MM.1S (cell line): ENCODE measurements at regions not wholly inside any gene's neighbourhood (a gene's known extent, or its start where the extent isn't known, plus 50 kb on each side); places are given as distances from the start of the nearest gene placed in this dataset.

Experiments used
- DNase-seq: peaks from one replicate; pipeline ENCODE4 v3.0.0-alpha.2; 2015
- H2AFZ ChIP-seq: fragments of 300-600 bp; sonication (generic); 2 replicates; pipeline ENCODE4 v1.6.0; 2016; ENCODE audit warnings: antibody characterized with exemption, low read length
- H3F3A ChIP-seq: fragments of 300-600 bp; sonication (generic); 2 replicates; pipeline ENCODE4 v1.6.1; 2016; ENCODE audit warnings: mild to moderate bottlenecking, antibody characterized with exemption, low read length, moderate library complexity, mixed read lengths; ENCODE audit not compliant: insufficient read depth
- H3K27ac ChIP-seq: fragments of 300-600 bp; sonication (generic); 2 replicates; pipeline ENCODE4 v1.5.1; 2016; ENCODE audit warnings: mild to moderate bottlenecking, low read length
- H3K27me3 ChIP-seq: fragments of 300-600 bp; sonication (generic); replicated peaks from 2 replicates; pipeline ENCODE4 v1.6.0; 2016; ENCODE audit warnings: low read length; ENCODE audit not compliant: insufficient read depth
- H3K36me3 ChIP-seq: fragments of 300-600 bp; sonication (generic); replicated peaks from 2 replicates; pipeline ENCODE4 v1.6.1; 2016; ENCODE audit warnings: mild to moderate bottlenecking, low read length, mixed read lengths; ENCODE audit not compliant: insufficient read depth
- H3K4me1 ChIP-seq: fragments of 300-600 bp; sonication (generic); 2 replicates; pipeline ENCODE4 v1.6.1; 2016; ENCODE audit warnings: low read length, mixed read lengths
- H3K4me2 ChIP-seq: fragments of 300-600 bp; sonication (generic); 2 replicates; pipeline ENCODE4 v1.6.0; 2016; ENCODE audit warnings: low read depth, low read length
- H3K4me3 ChIP-seq: fragments of 300-600 bp; sonication (generic); 2 replicates; pipeline ENCODE4 v1.5.1; 2016; ENCODE audit warnings: low read length, mixed read lengths
- H3K79me2 ChIP-seq: fragments of 300-600 bp; sonication (generic); 2 replicates; pipeline ENCODE4 v1.6.1; 2016; ENCODE audit warnings: mixed run types, low read length, mixed read lengths
- H3K9ac ChIP-seq: fragments of 300-600 bp; sonication (generic); 2 replicates; pipeline ENCODE4 v1.6.1; 2016; ENCODE audit warnings: low read length, mixed read lengths
- H3K9me2 ChIP-seq: fragments of 300-600 bp; sonication (generic); replicated peaks from 2 replicates; pipeline ENCODE4 v1.6.1; 2016; ENCODE audit warnings: mild to moderate bottlenecking, low read length, mixed read lengths; ENCODE audit not compliant: insufficient read depth
- H3K9me3 ChIP-seq: fragments of 300-600 bp; sonication (generic); replicated peaks from 2 replicates; pipeline ENCODE4 v1.6.1; 2016; ENCODE audit warnings: mild to moderate bottlenecking, low read length, mixed read lengths; ENCODE audit not compliant: insufficient read depth
- H4K20me1 ChIP-seq: fragments of 300-600 bp; sonication (generic); 2 replicates; pipeline ENCODE4 v1.6.1; 2016; ENCODE audit warnings: mild to moderate bottlenecking, low read length, moderate library complexity, mixed read lengths; ENCODE audit not compliant: insufficient read depth
- CTCF ChIP-seq: fragments of 300-600 bp; sonication (generic); IDR thresholded peaks from 2 replicates; pipeline ENCODE4 v1.5.1; 2016; ENCODE audit warnings: antibody characterized with exemption, low read length, mixed read lengths
- EZH2 ChIP-seq: fragments of 300-600 bp; sonication (generic); optimal IDR thresholded peaks from 2 replicates; pipeline ENCODE3; 2017; ENCODE audit warnings: low read depth, mild to moderate bottlenecking, antibody characterized with exemption, low read length, mixed read lengths
- EZH2phosphoT487 ChIP-seq: fragments of 300-600 bp; sonication (generic); IDR thresholded peaks from 2 replicates; pipeline ENCODE4 v1.6.1; 2018; ENCODE audit warnings: antibody characterized with exemption, low read length

- Histone ChIP-seq H3K36me3 (no peaks in the 10 kb centered on the region), H3K27ac (no peak overlapping the region), H3K9me3 (no peaks in the 10 kb centered on the region), H3K4me3 (no peak overlapping the region), H3K9ac (no peak overlapping the region), H3K4me2 (no peak overlapping the region), H2AFZ (no peak overlapping the region), H3K27me3 (no peaks in the 10 kb centered on the region), H3K9me2 (no peaks in the 10 kb centered on the region), H3K4me1 (no peaks in the 10 kb centered on the region), H3K79me2 (no peaks in the 10 kb centered on the region), H3F3A (no peaks in the 10 kb centered on the region), H4K20me1 (no peaks in the 10 kb centered on the region)
- DNase-seq, result no peak
- no peak for TF ChIP-seq CTCF
- TF ChIP-seq EZH2phosphoT487, result no peak
- TF ChIP-seq EZH2, result no peak
These were observed 139.5 kb upstream of the GUCY1A2 start for GRCh38 chr11:107157809-107158187.

- H3K4me1 ChIP-seq, result no peaks in the 10 kb centered on the region
- no peak overlapping the region for H3K9ac ChIP-seq
- TF ChIP-seq EZH2 (no peak), CTCF (no peak), EZH2phosphoT487 (no peak)
- H3F3A ChIP-seq, result no peaks in the 10 kb centered on the region
- no peaks in the 10 kb centered on the region for H3K9me2 ChIP-seq
- DNase-seq, result no peak
- no peaks in the 10 kb centered on the region for H3K79me2 ChIP-seq
- H2AFZ ChIP-seq, result no peak overlapping the region
- no peak overlapping the region for H3K4me3 ChIP-seq
- H3K27ac ChIP-seq, result no peak overlapping the region
- H3K36me3 ChIP-seq, result no peaks in the 10 kb centered on the region
- H3K9me3 ChIP-seq, result no peaks in the 10 kb centered on the region
- no peaks in the 10 kb centered on the region for H3K27me3 ChIP-seq
- no peak overlapping the region for H3K4me2 ChIP-seq
- H4K20me1 ChIP-seq, result no peaks in the 10 kb centered on the region
These were observed 139.0 kb upstream of the GUCY1A2 start for GRCh38 chr11:107157146-107157808.

DNA sequence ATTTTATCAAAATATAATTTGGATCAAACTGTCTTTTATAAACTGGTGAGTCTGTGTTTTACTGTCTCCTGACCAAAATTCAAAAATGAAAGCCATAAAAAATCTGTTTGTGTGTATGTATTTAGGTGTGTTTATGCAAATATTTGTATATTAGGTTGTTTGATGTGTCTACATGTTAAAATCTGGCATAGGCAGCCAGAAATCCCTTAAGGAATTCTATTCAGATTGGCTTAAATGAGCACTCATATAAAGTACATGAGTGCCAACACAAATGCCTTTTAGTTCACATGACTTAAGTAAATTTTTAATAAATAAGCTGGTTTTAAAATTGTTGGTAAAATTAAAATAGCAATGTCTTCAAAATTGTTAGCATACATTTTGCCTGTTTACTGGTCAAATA, 133.3 kb upstream of the GUCY1A2 start:
- no peak overlapping the region for H3K4me2 ChIP-seq
- no peak overlapping the region for H3K9ac ChIP-seq
- no peaks in the 10 kb centered on the region for H3K36me3 ChIP-seq
- no peaks in the 10 kb centered on the region for H3F3A ChIP-seq
- H3K4me1 ChIP-seq, result no peaks in the 10 kb centered on the region
- DNase-seq, result no peak
- no peaks in the 10 kb centered on the region for H3K9me2 ChIP-seq
- no peaks in the 10 kb centered on the region for H3K27me3 ChIP-seq
- H3K27ac ChIP-seq, result no peak overlapping the region
- H3K9me3 ChIP-seq, result no peaks in the 10 kb centered on the region
- H3K79me2 ChIP-seq, result no peaks in the 10 kb centered on the region
- H4K20me1 ChIP-seq, result no peaks in the 10 kb centered on the region
- H3K4me3 ChIP-seq, result no peak overlapping the region
- no peak for TF ChIP-seq EZH2
- no peak for TF ChIP-seq CTCF
- no peak for TF ChIP-seq EZH2phosphoT487
- no peak overlapping the region for H2AFZ ChIP-seq
